Vagina (tissue), 2 donors: ENCODE measurements at regions not wholly inside any gene's neighbourhood (a gene's known extent, or its start where the extent isn't known, plus 50 kb on each side); places are given as distances from the start of the nearest gene placed in this dataset.

ENCODE experiments used
- CTCF ChIP-seq, 3 experiments: fragments of 450-650 bp in 2 of 3; fragments of 200-600 bp in 1 of 3; sonication (generic) in 1 of 3; IDR thresholded peaks; one replicate each; pipeline ENCODE4 v1.5.1; 2017 to 2019; ENCODE audit warnings: antibody characterized with exemption in 3 of 3, mild to moderate bottlenecking in 2 of 3, moderate library complexity in 2 of 3
- POLR2A ChIP-seq, 2 donors: fragments of 450-650 bp; IDR thresholded peaks; one replicate each; pipeline ENCODE4 v1.6.1; 2017; ENCODE audit warnings: antibody characterized with exemption in 2 of 2, mild to moderate bottlenecking in 2 of 2, moderate library complexity in 2 of 2

DNA sequence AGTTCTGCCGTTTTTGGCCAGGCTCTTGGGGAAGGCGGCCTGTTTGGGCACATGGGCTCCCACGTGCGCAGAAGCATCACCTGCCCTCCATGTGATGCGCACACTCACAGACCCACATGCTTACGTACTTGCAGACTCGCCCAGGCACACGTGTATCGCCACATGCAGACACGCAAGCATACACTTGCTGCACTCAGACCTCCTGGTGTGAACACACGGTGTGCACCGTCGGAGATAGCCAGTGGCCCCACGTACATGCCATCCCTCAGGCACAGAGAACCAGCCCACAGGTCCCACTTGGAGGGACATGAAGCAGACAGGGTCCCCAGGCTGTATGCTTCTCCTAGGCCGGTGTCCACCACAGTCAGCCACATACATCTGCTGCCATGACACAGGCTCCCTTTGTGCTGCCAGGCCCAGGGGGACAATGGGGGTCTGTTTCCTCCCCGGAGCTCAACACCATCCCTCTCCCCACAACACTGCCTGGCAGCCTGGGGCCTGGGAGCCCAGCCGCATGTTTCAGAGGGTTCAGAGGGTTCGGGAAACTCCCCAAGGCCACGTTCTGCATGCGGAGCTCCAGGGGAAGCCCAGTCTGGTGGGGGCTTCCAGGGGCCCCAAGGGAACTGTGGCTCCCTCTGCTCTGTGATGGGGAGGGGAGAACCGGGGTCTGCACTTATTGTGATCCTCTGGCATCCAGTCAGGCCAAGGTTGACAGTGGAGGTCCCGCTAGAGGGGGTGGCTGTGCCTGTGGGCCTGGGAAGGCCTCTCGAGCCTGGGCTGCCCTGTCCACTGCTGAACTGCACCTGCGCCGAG lies 208.1 kb upstream of the HAAO start:
- TF ChIP-seq POLR2A (IDR thresholded peaks at IDR 0.05) (no peak), CTCF (IDR thresholded peaks at IDR 0.05) (no peak)
